Fibroblast of lung (primary cell): ENCODE measurements at regions not wholly inside any gene's neighbourhood (a gene's known extent, or its start where the extent isn't known, plus 50 kb on each side); places are given as distances from the start of the nearest gene placed in this dataset.

Experiments
- DNase-seq, 2 donors: peaks; one replicate each; pipeline versions ENCODE4 v3.0.0 to v3.0.0-alpha.2; 2010; ENCODE audit warnings: low read depth in 2 of 2
- H2AFZ ChIP-seq: 2 replicates; pipeline ENCODE4 v1.5.1; 2012; ENCODE audit warnings: low read length, control low read depth, inconsistent platforms
- H3K27ac ChIP-seq: 2 replicates; pipeline ENCODE4 v1.5.1; 2011; ENCODE audit warnings: low read length, control low read depth; ENCODE audit not compliant: insufficient read depth
- H3K27me3 ChIP-seq: 2 replicates; pipeline ENCODE4 v1.5.1; 2011; ENCODE audit warnings: mild to moderate bottlenecking, low read length; ENCODE audit not compliant: control insufficient read depth, insufficient read depth
- H3K36me3 ChIP-seq: 2 replicates; pipeline ENCODE4 v1.5.1; 2011; ENCODE audit warnings: low read length; ENCODE audit not compliant: control insufficient read depth, insufficient read depth
- H3K4me1 ChIP-seq: 2 replicates; pipeline ENCODE4 v1.5.1; 2011; ENCODE audit warnings: low read length; ENCODE audit not compliant: control insufficient read depth, insufficient read depth; ENCODE audit errors: extremely low read depth
- H3K4me2 ChIP-seq: 2 replicates; pipeline ENCODE4 v1.5.1; 2011; ENCODE audit warnings: low read length, control low read depth; ENCODE audit not compliant: insufficient read depth; ENCODE audit errors: extremely low read depth
- H3K4me3 ChIP-seq, 4 experiments: fragments of 200-600 bp in 1 of 4; sonication (generic) in 1 of 4; replicated peaks in 1 of 4; 2 replicates each; pipeline ENCODE4 v1.5.1; 2011 to 2016; ENCODE audit warnings: low read length in 4 of 4, low read depth in 3 of 4, mild to moderate bottlenecking in 3 of 4, control low read depth in 2 of 4, inconsistent platforms in 1 of 4, mixed read lengths in 1 of 4; ENCODE audit not compliant: insufficient read depth in 1 of 4; ENCODE audit errors: control extremely low read depth in 1 of 4
- H3K79me2 ChIP-seq: 2 replicates; pipeline ENCODE4 v1.5.1; 2012; ENCODE audit warnings: mild to moderate bottlenecking, low read length, inconsistent platforms; ENCODE audit not compliant: control insufficient read depth, insufficient read depth
- H3K9ac ChIP-seq: 2 replicates; pipeline ENCODE4 v1.5.1; 2011; ENCODE audit warnings: mild to moderate bottlenecking, low read length, control low read depth; ENCODE audit not compliant: insufficient read depth
- H3K9me3 ChIP-seq: 2 replicates; pipeline ENCODE4 v1.5.1; 2012; ENCODE audit warnings: low read depth, low read length; ENCODE audit not compliant: control insufficient read depth, insufficient read depth
- H4K20me1 ChIP-seq: 2 replicates; pipeline ENCODE4 v1.5.1; 2011; ENCODE audit warnings: low read length; ENCODE audit not compliant: control insufficient read depth, insufficient read depth; ENCODE audit errors: extremely low read depth
- CTCF ChIP-seq, 2 donors: IDR thresholded peaks in 1 of 2; conservative IDR thresholded peaks in 1 of 2; 1 replicate in 1 of 2; 2 replicates in 1 of 2; pipeline ENCODE4 v1.5.1; 2011 to 2012; ENCODE audit warnings: low read length in 2 of 2, control low read depth in 1 of 2, inconsistent platforms in 1 of 2, low read depth in 1 of 2, mild to moderate bottlenecking in 1 of 2
- EZH2 ChIP-seq: IDR thresholded peaks from 2 replicates; pipeline ENCODE4 v1.5.1; 2012; ENCODE audit warnings: low read length, control low read depth, mild to moderate bottlenecking; ENCODE audit errors: missing control alignments

GRCh38 chr18:7304061-7304370 is 73.1 kb downstream of the LRRC30 start:
- Histone ChIP-seq H3K4me3 (no peak overlapping the region), H4K20me1 (no peaks in the 10 kb centered on the region), H3K9me3 (no peaks in the 10 kb centered on the region), H3K27me3 (no peaks in the 10 kb centered on the region), H3K79me2 (no peaks in the 10 kb centered on the region), H3K36me3 (no peaks in the 10 kb centered on the region), H3K4me2 (no peak overlapping the region), H3K9ac (no peak overlapping the region), H2AFZ (no peak overlapping the region), H3K4me1 (no peaks in the 10 kb centered on the region), H3K27ac (no peak overlapping the region)
- TF ChIP-seq EZH2 (no peak), CTCF (conservative IDR thresholded peaks at IDR 0.05 in 1 of 2, IDR thresholded peaks at IDR 0.05 in 1 of 2; ENCODE audit: low read depth in 1 of 2, low read length in 2 of 2) (no peak)
- DNase-seq: no peak

DNA sequence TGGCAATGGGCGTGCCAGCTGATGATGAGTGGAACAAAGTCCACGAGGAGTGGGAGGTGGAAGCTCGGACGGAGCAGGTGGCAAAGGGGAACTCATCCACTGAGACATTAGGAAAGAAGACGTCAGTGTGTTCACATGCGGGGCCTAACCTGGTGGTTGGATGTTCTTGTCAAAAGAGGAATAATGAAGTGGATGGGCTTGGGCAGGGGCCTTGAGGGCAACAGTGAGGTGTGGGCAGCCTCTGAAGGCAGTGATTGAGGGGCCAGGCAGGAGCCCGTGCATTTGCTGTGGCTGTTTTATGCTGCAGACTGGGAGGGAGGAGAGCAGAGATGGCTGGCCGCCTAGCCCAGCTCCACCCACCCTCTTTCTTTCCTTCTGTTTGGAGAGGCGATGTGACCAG is 74.5 kb downstream of the LRRC30 start:
- H3K9me3 ChIP-seq: no peaks in the 10 kb centered on the region
- no peaks in the 10 kb centered on the region for H3K4me1 ChIP-seq
- TF ChIP-seq EZH2 (no peak), CTCF (conservative IDR thresholded peaks at IDR 0.05 in 1 of 2, IDR thresholded peaks at IDR 0.05 in 1 of 2; ENCODE audit: low read depth in 1 of 2, low read length in 2 of 2) (no peak)
- no peaks in the 10 kb centered on the region for H4K20me1 ChIP-seq
- DNase-seq: no peak
- no peak overlapping the region for H2AFZ ChIP-seq
- no peaks in the 10 kb centered on the region for H3K27me3 ChIP-seq
- H3K27ac ChIP-seq: no peak overlapping the region
- no peak overlapping the region for H3K4me2 ChIP-seq
- no peak overlapping the region for H3K4me3 ChIP-seq
- H3K9ac ChIP-seq: no peak overlapping the region
- H3K79me2 ChIP-seq: no peaks in the 10 kb centered on the region
- no peaks in the 10 kb centered on the region for H3K36me3 ChIP-seq

DNA sequence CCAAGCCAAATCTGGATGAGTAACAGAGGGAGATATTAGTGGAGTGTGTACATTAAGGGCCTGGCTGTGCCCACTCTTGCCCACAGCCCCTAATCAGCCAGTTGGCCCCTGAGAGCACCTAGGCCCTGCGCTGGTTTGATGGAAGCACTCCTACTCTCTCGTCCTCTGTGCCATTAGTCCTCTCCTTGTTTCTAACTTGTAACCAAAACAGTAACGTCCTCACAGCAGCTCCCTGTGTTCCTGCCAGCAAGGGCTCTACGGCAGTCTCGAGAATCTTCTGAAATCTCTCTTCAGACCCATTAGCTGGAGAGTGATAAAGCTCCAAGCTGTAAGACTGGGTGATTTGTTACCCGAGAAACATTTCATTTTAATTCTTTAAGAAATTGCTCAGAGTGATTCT is 76.1 kb downstream of the LRRC30 start:
- no peak overlapping the region for H3K4me2 ChIP-seq
- DNase-seq: no peak
- H3K4me1 ChIP-seq: no peaks in the 10 kb centered on the region
- H4K20me1 ChIP-seq: no peaks in the 10 kb centered on the region
- TF ChIP-seq CTCF (conservative IDR thresholded peaks at IDR 0.05 in 1 of 2, IDR thresholded peaks at IDR 0.05 in 1 of 2; ENCODE audit: low read depth in 1 of 2, low read length in 2 of 2) (no peak), EZH2 (no peak)
- H3K4me3 ChIP-seq: no peak overlapping the region
- no peaks in the 10 kb centered on the region for H3K27me3 ChIP-seq
- H2AFZ ChIP-seq: no peak overlapping the region
- no peak overlapping the region for H3K9ac ChIP-seq
- no peaks in the 10 kb centered on the region for H3K9me3 ChIP-seq
- H3K79me2 ChIP-seq: no peaks in the 10 kb centered on the region
- H3K27ac ChIP-seq: no peak overlapping the region
- H3K36me3 ChIP-seq: no peaks in the 10 kb centered on the region
